Mucosa of rectum (tissue), 2 donors: ENCODE measurements at regions not wholly inside any gene's neighbourhood (a gene's known extent, or its start where the extent isn't known, plus 50 kb on each side); places are given as distances from the start of the nearest gene placed in this dataset.
"Not testable (repeated sequence)": the region's sequence is repeated elsewhere in the genome, so short reads cannot be mapped to it uniquely, and the experiment has no call there.

Experiments
- H3K27ac ChIP-seq, 2 donors: one replicate each; pipeline ENCODE4 v1.7.0; 2013; ENCODE audit warnings: inconsistent platforms in 2 of 2, low read depth in 2 of 2, low read length in 2 of 2
- H3K27me3 ChIP-seq, 2 donors: one replicate each; pipeline ENCODE4 v1.7.0; 2013; ENCODE audit warnings: low read length in 2 of 2; ENCODE audit not compliant: control insufficient read depth in 2 of 2, insufficient read depth in 2 of 2
- H3K36me3 ChIP-seq, 2 donors: one replicate each; pipeline ENCODE4 v1.7.0; 2013; ENCODE audit warnings: low read length in 2 of 2; ENCODE audit not compliant: control insufficient read depth in 2 of 2, insufficient read depth in 2 of 2
- H3K4me1 ChIP-seq, 2 donors: one replicate each; pipeline ENCODE4 v1.7.0; 2013; ENCODE audit warnings: low read length in 2 of 2, mild to moderate bottlenecking in 1 of 2; ENCODE audit not compliant: control insufficient read depth in 2 of 2, insufficient read depth in 2 of 2
- H3K4me3 ChIP-seq, 2 donors: one replicate each; pipeline ENCODE4 v1.7.0; 2013; ENCODE audit warnings: low read length in 2 of 2
- H3K9ac ChIP-seq, 2 donors: one replicate each; pipeline ENCODE4 v1.7.0; 2013; ENCODE audit warnings: low read length in 2 of 2, low read depth in 1 of 2, mild to moderate bottlenecking in 1 of 2
- H3K9me3 ChIP-seq, 2 donors: one replicate each; pipeline ENCODE4 v1.7.0; 2013; ENCODE audit warnings: low read length in 2 of 2; ENCODE audit not compliant: control insufficient read depth in 2 of 2
- donor health status: healthy.
- donor health status: Normal muscosa, but diverticular disease.

DNA sequence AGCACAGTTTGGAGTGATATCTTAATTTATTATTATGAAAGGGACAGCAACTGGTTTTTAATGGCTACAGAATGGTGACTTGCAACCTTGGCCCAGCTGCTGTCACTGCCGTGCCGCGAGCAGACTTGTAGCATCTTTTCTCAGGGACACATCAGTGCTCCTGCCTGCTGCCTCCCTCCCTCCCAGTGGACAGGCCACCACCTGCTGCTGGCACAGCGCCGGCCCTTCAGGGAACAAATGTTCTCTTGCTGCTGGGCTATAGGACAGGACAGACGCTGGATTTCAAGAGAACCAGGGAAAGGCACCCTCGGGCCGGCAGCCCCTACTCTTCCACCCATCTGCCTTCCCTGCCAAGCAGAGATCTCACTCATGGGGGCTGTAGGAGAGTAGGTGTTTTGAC lies 413.8 kb upstream of the NFIA start:
- Histone ChIP-seq H3K9me3 (no peaks in the 10 kb centered on the region), H3K27me3 (no peaks in the 10 kb centered on the region), H3K36me3 (no peaks in the 10 kb centered on the region), H3K9ac (no peak overlapping the region), H3K4me1 (no peaks in the 10 kb centered on the region), H3K4me3 (no peak overlapping the region), H3K27ac (no peak overlapping the region)

DNA sequence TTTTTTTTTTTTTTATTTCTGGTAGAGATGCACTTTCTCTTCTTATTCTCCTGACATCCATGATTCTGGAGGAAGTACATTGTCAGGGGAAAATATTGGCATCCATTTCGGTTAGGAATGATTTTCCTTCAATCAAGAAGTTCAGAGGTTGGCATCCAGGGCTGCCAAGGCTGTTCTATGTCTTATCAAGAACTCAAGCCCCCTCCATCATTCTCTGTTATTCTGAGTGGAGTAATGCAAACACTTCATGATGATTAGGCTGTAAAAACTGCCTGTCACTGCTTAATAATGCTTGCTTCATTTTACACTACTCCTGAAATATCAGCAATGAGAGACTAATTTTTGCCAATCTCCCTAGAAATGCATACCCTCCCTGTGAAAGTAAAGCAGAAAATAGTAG lies 417.1 kb upstream of the NFIA start:
- Histone ChIP-seq H3K4me3 (no peak overlapping the region), H3K27ac (no peak overlapping the region), H3K27me3 (no peaks in the 10 kb centered on the region), H3K4me1 (no peaks in the 10 kb centered on the region), H3K9ac (no peak overlapping the region), H3K9me3 (no peaks in the 10 kb centered on the region), H3K36me3 (no peaks in the 10 kb centered on the region)

DNA sequence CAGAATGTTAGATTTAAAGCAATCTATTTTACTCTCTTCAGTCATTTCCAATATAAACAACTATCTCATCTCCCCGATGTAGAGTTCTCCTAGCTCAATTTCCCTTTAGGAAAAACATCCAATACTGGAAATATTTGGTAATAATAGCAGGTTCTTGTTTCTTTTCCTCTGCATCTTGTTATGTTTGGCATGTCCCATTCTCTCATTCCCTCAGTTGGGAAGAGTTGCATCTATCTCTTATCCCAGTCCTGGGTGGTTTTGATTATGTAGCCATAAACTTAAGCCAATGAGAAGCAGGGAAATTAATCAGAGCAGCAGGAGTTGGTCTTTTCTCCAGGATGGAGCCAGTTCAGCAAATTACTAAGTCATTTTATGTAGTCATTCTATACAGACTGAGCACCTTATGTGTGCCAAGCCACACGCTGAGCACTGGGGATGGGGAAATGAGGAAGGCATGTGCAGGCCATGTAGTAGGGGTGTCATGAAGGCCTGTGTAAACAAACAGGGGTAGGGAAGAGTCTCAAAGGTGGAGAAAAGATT lies 418.2 kb upstream of the NFIA start:
- H3K4me1 ChIP-seq, result no peaks in the 10 kb centered on the region
- H3K27ac ChIP-seq, result no peak overlapping the region
- H3K27me3 ChIP-seq, result no peaks in the 10 kb centered on the region
- H3K9me3 ChIP-seq, result no peaks in the 10 kb centered on the region
- no peak overlapping the region for H3K4me3 ChIP-seq
- H3K36me3 ChIP-seq, result no peaks in the 10 kb centered on the region
- H3K9ac ChIP-seq, result no peak overlapping the region

DNA sequence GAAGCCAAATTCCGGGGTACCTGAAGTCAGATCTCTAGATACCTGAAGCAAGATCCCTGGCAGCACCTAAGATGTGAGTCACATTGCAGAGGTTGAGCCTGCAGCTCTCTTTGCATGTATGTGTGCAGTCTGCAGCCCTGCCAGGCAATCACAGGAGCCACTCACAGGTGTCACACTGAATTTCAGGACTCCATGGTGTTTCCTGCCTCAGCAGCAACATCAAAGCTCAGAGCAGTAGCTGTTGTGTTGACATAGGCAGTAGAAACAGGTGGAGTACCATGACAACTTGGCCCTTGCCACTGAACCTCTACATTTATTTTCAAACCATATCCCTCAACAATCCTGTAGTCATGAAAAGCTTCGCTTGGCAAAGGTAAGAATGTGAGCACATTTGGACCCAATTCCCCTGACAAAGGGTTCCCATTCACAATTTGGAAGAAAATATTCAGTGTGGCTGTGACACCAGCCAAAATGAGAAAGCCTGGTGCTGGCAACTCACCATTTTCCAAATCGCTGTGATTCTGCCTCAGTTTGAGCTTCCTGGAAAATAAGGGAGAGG lies 419.8 kb upstream of the NFIA start:
- Histone ChIP-seq H3K36me3 (no peaks in the 10 kb centered on the region), H3K9ac (no peak overlapping the region), H3K27ac (no peak overlapping the region), H3K27me3 (no peaks in the 10 kb centered on the region), H3K4me3 (no peak overlapping the region), H3K4me1 (no peaks in the 10 kb centered on the region), H3K9me3 (no peaks in the 10 kb centered on the region)

DNA sequence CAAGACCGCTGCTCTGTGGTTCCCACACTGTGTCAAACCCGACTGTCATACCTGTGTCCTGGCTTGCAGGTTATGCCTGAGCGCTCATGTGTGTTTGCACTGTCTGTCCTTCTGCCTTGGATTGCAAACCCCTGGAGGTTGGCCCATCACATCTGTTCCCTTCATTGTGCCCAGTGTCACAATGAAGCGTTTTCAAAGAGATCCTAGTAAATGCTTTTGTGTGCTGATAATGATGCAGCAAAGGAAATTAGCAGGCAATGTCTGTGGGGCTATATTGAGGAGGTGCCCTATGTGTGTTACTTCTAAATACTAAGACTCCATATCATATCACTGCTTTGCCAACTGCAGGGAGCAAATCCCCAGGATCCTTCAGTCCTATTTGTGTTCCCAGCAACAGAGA lies 424.4 kb upstream of the NFIA start:
- Histone ChIP-seq H3K9ac (no peak overlapping the region), H3K27me3 (no peaks in the 10 kb centered on the region), H3K4me1 (no peaks in the 10 kb centered on the region), H3K9me3 (no peaks in the 10 kb centered on the region), H3K36me3 (no peaks in the 10 kb centered on the region), H3K4me3 (no peak overlapping the region), H3K27ac (no peak overlapping the region)

DNA sequence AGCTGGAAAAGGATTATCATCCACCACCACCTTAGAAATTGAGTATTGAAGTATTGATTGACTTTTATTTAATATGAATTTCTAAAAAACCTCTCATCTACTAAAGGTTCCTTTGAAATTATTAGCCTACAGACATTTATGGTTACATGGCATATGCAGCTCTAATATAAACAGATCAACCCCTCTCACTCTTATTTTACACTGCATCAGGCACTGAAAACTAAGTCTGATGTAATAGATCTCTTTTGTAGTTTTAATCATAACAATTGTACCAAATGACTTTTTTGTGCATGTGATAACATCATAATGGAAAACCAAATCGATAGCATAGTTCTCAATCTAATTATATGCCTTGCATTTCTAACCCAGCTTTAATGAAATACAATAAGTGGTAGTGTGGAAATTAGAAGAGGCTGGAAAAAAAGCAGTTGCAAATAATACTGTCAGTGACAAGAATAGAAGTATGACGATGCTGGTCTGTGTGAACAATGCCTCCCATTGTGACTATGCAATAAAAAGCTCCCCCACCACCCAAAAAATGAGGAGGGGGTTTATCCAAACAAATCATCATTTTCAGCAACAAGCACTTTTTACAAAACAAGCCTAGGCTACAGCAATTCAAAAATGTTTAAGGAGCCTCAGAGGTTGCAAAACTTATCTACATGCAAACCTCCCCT lies 426.5 kb upstream of the NFIA start:
- H3K4me3 ChIP-seq, result no peak overlapping the region
- no peaks in the 10 kb centered on the region for H3K4me1 ChIP-seq
- H3K9me3 ChIP-seq, result no peaks in the 10 kb centered on the region
- H3K9ac ChIP-seq, result no peak overlapping the region
- H3K27me3 ChIP-seq, result no peaks in the 10 kb centered on the region
- H3K36me3 ChIP-seq, result no peaks in the 10 kb centered on the region
- no peak overlapping the region for H3K27ac ChIP-seq

DNA sequence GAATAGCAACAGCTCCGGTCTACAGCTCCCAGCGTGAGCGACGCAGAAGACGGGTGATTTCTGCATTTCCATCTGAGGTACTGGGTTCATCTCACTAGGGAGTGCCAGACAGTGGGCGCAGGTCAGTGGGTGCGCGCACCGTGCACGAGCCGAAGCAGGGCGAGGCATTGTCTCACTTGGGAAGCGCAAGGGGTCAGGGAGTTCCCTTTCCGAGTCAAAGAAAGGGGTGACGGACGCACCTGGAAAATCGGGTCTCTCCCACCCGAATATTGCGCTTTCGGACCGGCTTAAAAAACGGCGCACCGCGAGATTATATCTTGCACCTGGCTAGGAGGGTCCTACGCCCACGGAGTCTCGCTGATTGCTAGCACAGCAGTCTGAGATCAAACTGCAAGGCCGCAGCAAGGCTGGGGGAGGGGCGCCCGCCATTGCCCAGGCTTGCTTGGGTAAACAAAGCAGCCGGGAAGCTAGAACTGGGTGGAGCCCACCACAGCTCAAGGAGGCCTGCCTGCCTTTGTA lies 442.3 kb upstream of the NFIA start:
- not testable (repeated sequence) for H3K27me3 ChIP-seq, H3K36me3 ChIP-seq, H3K4me1 ChIP-seq, H3K9ac ChIP-seq, H3K4me3 ChIP-seq, H3K9me3 ChIP-seq, H3K27ac ChIP-seq

DNA sequence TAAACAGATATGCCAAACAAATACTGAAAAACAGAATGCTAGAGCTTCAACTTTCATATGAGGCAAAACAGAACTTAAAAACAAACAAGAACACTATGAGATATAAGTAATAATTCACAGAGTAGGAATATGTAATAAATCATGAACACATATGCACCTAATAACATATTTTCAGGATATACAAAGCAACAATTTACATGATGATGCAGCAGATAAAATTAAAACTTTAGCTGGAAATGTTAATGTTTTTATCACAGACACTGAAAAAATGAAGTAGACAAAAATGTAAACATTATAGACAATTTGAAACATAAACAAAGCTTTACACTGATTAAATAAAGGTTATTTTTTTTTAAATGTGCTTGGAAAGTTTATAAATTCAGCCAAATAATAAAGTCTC lies 443.1 kb upstream of the NFIA start:
- H3K4me3 ChIP-seq, result no peak overlapping the region
- no peak overlapping the region for H3K9ac ChIP-seq
- H3K27me3 ChIP-seq, result no peaks in the 10 kb centered on the region
- no peaks in the 10 kb centered on the region for H3K4me1 ChIP-seq
- no peaks in the 10 kb centered on the region for H3K36me3 ChIP-seq
- no peaks in the 10 kb centered on the region for H3K9me3 ChIP-seq
- no peak overlapping the region for H3K27ac ChIP-seq

DNA sequence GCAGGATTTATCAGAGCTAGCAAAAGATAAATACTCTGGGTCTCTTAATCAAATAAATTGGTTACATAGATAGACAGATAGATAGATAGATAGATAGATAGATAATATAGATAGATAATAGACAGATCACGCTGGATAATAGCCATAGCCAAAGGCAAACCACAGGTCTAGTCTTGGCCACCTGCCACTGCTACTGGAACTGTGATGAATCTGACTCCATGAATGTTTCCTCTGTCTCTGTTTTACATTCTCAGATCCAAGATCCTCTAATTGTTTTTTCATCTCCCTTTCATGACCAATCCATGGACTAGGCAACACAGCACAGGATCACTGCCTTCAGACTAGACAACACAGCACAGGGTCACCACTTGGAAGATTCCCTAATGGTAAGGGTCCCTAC lies 444.7 kb upstream of the NFIA start:
- H3K9ac ChIP-seq, result no peak overlapping the region
- no peak overlapping the region for H3K4me3 ChIP-seq
- H3K9me3 ChIP-seq, result no peaks in the 10 kb centered on the region
- H3K4me1 ChIP-seq, result no peaks in the 10 kb centered on the region
- no peaks in the 10 kb centered on the region for H3K27me3 ChIP-seq
- H3K27ac ChIP-seq, result no peak overlapping the region
- H3K36me3 ChIP-seq, result no peaks in the 10 kb centered on the region

DNA sequence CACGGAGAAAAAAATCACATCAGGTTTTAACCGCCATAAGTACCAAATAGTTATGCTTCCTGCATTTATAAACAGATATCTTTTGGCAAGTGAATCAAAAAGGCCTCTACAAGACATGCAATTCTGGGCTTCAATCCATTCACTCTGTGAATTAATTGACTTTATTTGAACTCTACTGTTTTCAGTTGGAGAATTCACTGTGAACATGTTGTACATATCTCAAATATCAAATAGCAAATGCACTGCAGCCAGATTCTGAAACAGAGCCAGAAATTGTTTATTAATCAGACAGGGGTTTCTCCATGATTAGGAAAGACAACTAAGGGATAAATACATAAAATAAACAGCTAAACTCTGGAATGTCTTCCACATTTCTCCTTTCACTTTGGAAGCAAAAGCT lies 445.4 kb upstream of the NFIA start:
- Histone ChIP-seq H3K27me3 (no peaks in the 10 kb centered on the region), H3K9ac (no peak overlapping the region), H3K36me3 (no peaks in the 10 kb centered on the region), H3K4me3 (no peak overlapping the region), H3K27ac (no peak overlapping the region), H3K4me1 (no peaks in the 10 kb centered on the region), H3K9me3 (no peaks in the 10 kb centered on the region)
